ENCODE measurements at regions not wholly inside any gene's neighbourhood (a gene's known extent, or its start where the extent isn't known, plus 50 kb on each side); places are given as distances from the start of the nearest gene placed in this dataset.

DNA sequence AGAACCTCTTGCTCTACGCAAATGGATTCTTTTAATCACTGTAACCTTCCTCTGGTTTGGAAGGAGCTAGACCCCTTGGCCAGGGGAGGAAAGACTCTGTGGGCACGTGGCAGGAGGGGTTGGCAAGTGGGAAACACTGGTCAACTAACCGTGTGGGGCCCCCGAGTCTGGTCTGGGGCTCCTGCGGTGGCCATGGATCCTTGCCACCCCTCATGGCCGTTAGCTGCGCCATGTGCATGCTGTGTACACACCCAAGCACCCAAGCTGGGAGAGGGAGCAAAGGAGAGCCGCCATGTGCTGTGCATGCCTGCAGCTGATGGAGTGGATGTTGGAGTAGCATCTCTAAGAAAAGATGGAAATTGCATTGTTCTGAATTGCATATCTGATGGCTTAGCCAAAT is 730.6 kb downstream of the FAM181B start:
- Mint-ChIP-seq H3K4me1 (peaks cover 0 to 6% of the 10 kb centered on the region in 2 experiments; a peak in 1 of 4 replicates), H3K27me3 (ENCODE audit: low read depth) (no peaks in the 10 kb centered on the region), H3K27ac (no peak overlapping the region), H3K4me3 (no peak overlapping the region), H3K36me3 (ENCODE audit: insufficient read depth in 1 of 3, low read depth in 3 of 3) (no peaks in the 10 kb centered on the region), H3K9me3 (no peaks in the 10 kb centered on the region)
- H2BK12ac ChIP-seq (ENCODE audit: insufficient read length, low read depth, low read length) = no peak overlapping the region
- no peaks in the 10 kb centered on the region for H3K9me3 ChIP-seq (ENCODE audit: control insufficient read depth, low read depth, low read length)
- no peak overlapping the region for H3K9ac ChIP-seq (ENCODE audit: extremely low read depth, insufficient read length, low read length)
- H3K23me2 ChIP-seq (ENCODE audit: insufficient read length, low read depth, low read length, poor library complexity, severe bottlenecking) = no peaks in the 10 kb centered on the region
- no peak overlapping the region for H3K27ac ChIP-seq (ENCODE audit: insufficient read length, low read depth, low read length)
- H2BK20ac ChIP-seq (ENCODE audit: low read depth, low read length, poor library complexity, severe bottlenecking) = no peak overlapping the region
- H2BK5ac ChIP-seq (ENCODE audit: insufficient read length, low read length) = no peak overlapping the region
- H3T11ph ChIP-seq (ENCODE audit: low read length) = no peak overlapping the region
- no peak overlapping the region for H3K18ac ChIP-seq (ENCODE audit: insufficient read length, low read depth, low read length)
- H3K79me1 ChIP-seq (ENCODE audit: insufficient read depth, low read depth, low read length, poor library complexity, severe bottlenecking) = no peaks in the 10 kb centered on the region
- no peaks in the 10 kb centered on the region for H4K20me1 ChIP-seq (ENCODE audit: control insufficient read depth, insufficient read depth, insufficient read length)
- H3K27me3 ChIP-seq (ENCODE audit: insufficient read depth, low read length) = no peaks in the 10 kb centered on the region
- H2BK15ac ChIP-seq (ENCODE audit: low read depth, low read length) = no peak overlapping the region
- H3K56ac ChIP-seq (ENCODE audit: insufficient read length, low read depth, low read length) = no peak overlapping the region
- H4K5ac ChIP-seq (ENCODE audit: insufficient read length, low read depth, low read length) = no peak overlapping the region
- H2AK5ac ChIP-seq (ENCODE audit: insufficient read length, low read length) = no peak overlapping the region
- no CpG with 5 or more reads among the region's 8 CpGs for WGBS (ENCODE audit: extremely low coverage, insufficient read length, low lambda C conversion rate)
- H4K91ac ChIP-seq (ENCODE audit: insufficient read length, low read depth, low read length) = no peak overlapping the region
- H2AFZ ChIP-seq (ENCODE audit: low read length) = no peak overlapping the region
- TF ChIP-seq, protein P1, sequence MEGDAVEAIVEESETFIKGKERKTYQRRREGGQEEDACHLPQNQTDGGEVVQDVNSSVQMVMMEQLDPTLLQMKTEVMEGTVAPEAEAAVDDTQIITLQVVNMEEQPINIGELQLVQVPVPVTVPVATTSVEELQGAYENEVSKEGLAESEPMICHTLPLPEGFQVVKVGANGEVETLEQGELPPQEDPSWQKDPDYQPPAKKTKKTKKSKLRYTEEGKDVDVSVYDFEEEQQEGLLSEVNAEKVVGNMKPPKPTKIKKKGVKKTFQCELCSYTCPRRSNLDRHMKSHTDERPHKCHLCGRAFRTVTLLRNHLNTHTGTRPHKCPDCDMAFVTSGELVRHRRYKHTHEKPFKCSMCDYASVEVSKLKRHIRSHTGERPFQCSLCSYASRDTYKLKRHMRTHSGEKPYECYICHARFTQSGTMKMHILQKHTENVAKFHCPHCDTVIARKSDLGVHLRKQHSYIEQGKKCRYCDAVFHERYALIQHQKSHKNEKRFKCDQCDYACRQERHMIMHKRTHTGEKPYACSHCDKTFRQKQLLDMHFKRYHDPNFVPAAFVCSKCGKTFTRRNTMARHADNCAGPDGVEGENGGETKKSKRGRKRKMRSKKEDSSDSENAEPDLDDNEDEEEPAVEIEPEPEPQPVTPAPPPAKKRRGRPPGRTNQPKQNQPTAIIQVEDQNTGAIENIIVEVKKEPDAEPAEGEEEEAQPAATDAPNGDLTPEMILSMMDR (conservative IDR thresholded peaks at IDR 0.05) = no peak
- no peak overlapping the region for H3K14ac ChIP-seq (ENCODE audit: insufficient read depth, low read length)
- no peaks in the 10 kb centered on the region for H3K79me2 ChIP-seq (ENCODE audit: insufficient read depth, low read length)
- no peak overlapping the region for H3K23ac ChIP-seq (ENCODE audit: insufficient read length, low read depth, low read length)
- H2BK120ac ChIP-seq (ENCODE audit: low read depth, low read length, poor library complexity, severe bottlenecking) = no peak overlapping the region
- no peak for DNase-seq
- H4K8ac ChIP-seq (replicated peaks; ENCODE audit: insufficient read length, low read depth, low read length) = no peak overlapping the region
- H3K4me1 ChIP-seq (ENCODE audit: insufficient read depth, low read length) = peaks cover 2% of the 10 kb centered on the region; the same call in 1 of the 2 replicates
- H3K4me2 ChIP-seq (ENCODE audit: insufficient read depth, insufficient read length, low read length) = no peak overlapping the region
- no peak overlapping the region for H3K4ac ChIP-seq (ENCODE audit: low read depth, low read length)

Data from H9 (cell line).